Neural cell (in vitro differentiated cells): ENCODE measurements at regions not wholly inside any gene's neighbourhood (a gene's known extent, or its start where the extent isn't known, plus 50 kb on each side); places are given as distances from the start of the nearest gene placed in this dataset.

Experiments
- EP300 ChIP-seq: fragments of 450-650 bp; conservative IDR thresholded peaks from 2 replicates; pipeline ENCODE4 v1.6.1; 2014; ENCODE audit warnings: antibody characterized with exemption, mild to moderate bottlenecking, moderate library complexity; ENCODE audit not compliant: poor library complexity, severe bottlenecking
- EZH2 ChIP-seq: fragments of 200-600, 300-800 bp; shearing (Covaris generic), sonication (generic); IDR thresholded peaks from 2 replicates; pipeline ENCODE4 v1.6.1; 2014; ENCODE audit warnings: antibody characterized with exemption, low read length, borderline replicate concordance, mild to moderate bottlenecking; ENCODE audit not compliant: insufficient read depth, poor library complexity, severe bottlenecking
- MXI1 ChIP-seq: fragments of 450-650 bp; conservative IDR thresholded peaks from 2 replicates; pipeline ENCODE4 v1.6.1; 2014; ENCODE audit warnings: antibody characterized with exemption, mild to moderate bottlenecking; ENCODE audit not compliant: poor library complexity, severe bottlenecking
- POLR2AphosphoS5 ChIP-seq: IDR thresholded peaks from 2 replicates; pipeline ENCODE4 v1.6.1; 2012
- RAD21 ChIP-seq: fragments of 450-650 bp; conservative IDR thresholded peaks from 2 replicates; pipeline ENCODE4 v1.6.1; 2014; ENCODE audit warnings: antibody characterized with exemption, mild to moderate bottlenecking, moderate library complexity
- TF ChIP-seq, protein P1 (sequence below): fragments of 450-650 bp; IDR thresholded peaks from 2 replicates; pipeline ENCODE4 v1.5.1; 2014; ENCODE audit warnings: antibody characterized with exemption, mild to moderate bottlenecking, moderate library complexity; ENCODE audit not compliant: poor library complexity, severe bottlenecking
- TF ChIP-seq, protein P2 (sequence below): IDR thresholded peaks from 2 replicates; pipeline ENCODE4 v1.6.1; 2012; ENCODE audit warnings: borderline replicate concordance

DNA sequence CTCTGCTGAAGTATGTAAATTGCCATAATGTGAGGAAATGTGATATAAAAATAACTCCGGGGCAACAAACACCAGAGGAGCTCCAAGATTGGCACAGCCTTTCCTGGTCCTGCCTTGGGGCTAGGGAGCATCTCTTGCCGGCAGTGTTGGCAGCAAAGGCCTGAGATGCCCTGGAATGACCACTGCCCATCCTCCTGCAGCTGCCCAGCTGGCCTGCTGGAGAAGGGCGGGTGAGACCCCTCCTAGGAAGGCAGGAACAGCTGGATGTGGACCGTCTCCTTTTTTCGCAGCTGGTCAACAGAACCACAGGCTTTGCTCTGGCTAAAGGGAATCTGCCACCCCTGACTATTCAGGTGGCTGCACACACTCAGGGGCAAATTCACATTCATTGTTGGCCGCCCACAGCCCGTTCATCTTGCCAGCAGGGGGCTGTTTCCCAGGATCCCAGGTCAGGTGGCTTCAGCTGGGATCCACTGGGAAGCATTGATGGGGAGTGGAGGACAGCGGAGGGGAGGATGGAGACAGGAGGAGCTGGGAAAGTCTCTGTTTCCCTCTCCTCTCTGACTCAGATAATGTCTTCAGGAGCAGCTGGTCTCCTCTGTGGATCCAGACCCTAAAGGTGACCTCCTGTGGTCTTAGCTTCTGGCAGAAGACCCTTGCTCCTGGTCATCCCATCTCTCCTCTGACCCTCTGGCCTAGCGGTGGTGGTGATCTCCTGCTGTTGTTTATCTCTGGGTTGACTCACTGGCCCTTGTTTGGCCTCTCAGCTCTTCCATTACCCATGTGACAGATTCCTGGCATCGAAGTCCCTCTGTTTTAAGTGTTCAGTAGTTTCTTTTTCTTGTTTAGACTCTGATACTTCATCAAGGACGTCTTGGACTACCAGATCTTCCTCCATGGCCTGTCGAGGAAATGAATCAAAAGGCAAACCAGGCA, 336.7 kb downstream of the DHX35 start:
- TF ChIP-seq POLR2AphosphoS5 (no peak), RAD21 (no peak), MXI1 (no peak), EZH2 (no peak), EP300 (no peak)
- TF ChIP-seq, protein P1, sequence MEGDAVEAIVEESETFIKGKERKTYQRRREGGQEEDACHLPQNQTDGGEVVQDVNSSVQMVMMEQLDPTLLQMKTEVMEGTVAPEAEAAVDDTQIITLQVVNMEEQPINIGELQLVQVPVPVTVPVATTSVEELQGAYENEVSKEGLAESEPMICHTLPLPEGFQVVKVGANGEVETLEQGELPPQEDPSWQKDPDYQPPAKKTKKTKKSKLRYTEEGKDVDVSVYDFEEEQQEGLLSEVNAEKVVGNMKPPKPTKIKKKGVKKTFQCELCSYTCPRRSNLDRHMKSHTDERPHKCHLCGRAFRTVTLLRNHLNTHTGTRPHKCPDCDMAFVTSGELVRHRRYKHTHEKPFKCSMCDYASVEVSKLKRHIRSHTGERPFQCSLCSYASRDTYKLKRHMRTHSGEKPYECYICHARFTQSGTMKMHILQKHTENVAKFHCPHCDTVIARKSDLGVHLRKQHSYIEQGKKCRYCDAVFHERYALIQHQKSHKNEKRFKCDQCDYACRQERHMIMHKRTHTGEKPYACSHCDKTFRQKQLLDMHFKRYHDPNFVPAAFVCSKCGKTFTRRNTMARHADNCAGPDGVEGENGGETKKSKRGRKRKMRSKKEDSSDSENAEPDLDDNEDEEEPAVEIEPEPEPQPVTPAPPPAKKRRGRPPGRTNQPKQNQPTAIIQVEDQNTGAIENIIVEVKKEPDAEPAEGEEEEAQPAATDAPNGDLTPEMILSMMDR = no peak
- TF ChIP-seq, protein P2, sequence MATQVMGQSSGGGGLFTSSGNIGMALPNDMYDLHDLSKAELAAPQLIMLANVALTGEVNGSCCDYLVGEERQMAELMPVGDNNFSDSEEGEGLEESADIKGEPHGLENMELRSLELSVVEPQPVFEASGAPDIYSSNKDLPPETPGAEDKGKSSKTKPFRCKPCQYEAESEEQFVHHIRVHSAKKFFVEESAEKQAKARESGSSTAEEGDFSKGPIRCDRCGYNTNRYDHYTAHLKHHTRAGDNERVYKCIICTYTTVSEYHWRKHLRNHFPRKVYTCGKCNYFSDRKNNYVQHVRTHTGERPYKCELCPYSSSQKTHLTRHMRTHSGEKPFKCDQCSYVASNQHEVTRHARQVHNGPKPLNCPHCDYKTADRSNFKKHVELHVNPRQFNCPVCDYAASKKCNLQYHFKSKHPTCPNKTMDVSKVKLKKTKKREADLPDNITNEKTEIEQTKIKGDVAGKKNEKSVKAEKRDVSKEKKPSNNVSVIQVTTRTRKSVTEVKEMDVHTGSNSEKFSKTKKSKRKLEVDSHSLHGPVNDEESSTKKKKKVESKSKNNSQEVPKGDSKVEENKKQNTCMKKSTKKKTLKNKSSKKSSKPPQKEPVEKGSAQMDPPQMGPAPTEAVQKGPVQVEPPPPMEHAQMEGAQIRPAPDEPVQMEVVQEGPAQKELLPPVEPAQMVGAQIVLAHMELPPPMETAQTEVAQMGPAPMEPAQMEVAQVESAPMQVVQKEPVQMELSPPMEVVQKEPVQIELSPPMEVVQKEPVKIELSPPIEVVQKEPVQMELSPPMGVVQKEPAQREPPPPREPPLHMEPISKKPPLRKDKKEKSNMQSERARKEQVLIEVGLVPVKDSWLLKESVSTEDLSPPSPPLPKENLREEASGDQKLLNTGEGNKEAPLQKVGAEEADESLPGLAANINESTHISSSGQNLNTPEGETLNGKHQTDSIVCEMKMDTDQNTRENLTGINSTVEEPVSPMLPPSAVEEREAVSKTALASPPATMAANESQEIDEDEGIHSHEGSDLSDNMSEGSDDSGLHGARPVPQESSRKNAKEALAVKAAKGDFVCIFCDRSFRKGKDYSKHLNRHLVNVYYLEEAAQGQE = no peak
